Upper lobe of right lung (tissue), 1 donor: ENCODE measurements at regions not wholly inside any gene's neighbourhood (a gene's known extent, or its start where the extent isn't known, plus 50 kb on each side); places are given as distances from the start of the nearest gene placed in this dataset.
A peak's percentile ranks its signal among the peaks of the same experiment; 100 is the strongest.

Experiments used
- ATAC-seq: fragments of 200-7000 bp; cut with Tn5 transposase; one replicate; pipeline ENCODE4 v1.9.1; 2020; ENCODE audit warnings: mild to moderate bottlenecking, moderate library complexity
- DNase-seq: peaks from one replicate; pipeline ENCODE4 v3.0.0-alpha.2; 2020
- H3K27ac ChIP-seq: fragments of 200-600 bp; one replicate; pipeline ENCODE4 v1.8.0; 2022
- H3K27me3 ChIP-seq: fragments of 200-600 bp; one replicate; pipeline ENCODE4 v1.8.0; 2022; ENCODE audit warnings: mild to moderate bottlenecking
- H3K36me3 ChIP-seq: fragments of 200-600 bp; one replicate; pipeline ENCODE4 v1.8.0; 2022
- H3K4me1 ChIP-seq: fragments of 200-600 bp; one replicate; pipeline ENCODE4 v1.8.0; 2022
- H3K4me3 ChIP-seq: fragments of 200-600 bp; one replicate; pipeline ENCODE4 v1.8.0; 2022; ENCODE audit warnings: mild to moderate bottlenecking
- H3K9me3 ChIP-seq: fragments of 200-600 bp; one replicate; pipeline ENCODE4 v1.8.0; 2022
- CTCF ChIP-seq: fragments of 200-600 bp; IDR thresholded peaks from one replicate; pipeline ENCODE4 v1.8.0; 2022; ENCODE audit warnings: antibody characterized with exemption
- intact Hi-C: fragments of 100-400 bp; cut with DNase I; formaldehyde crosslinking; loops from one replicate; pipeline ENCODE4 v1.11.0; 2022
- donor health status: DM: no; HTN: yes; CAD: no; lungs with severe emphysema.

GRCh38 chr17:71232801-71233559 lies 887.8 kb upstream of the SOX9 start:
- Histone ChIP-seq H3K27ac (no peak overlapping the region), H3K27me3 (no peaks in the 10 kb centered on the region), H3K4me3 (no peak overlapping the region), H3K9me3 (no peaks in the 10 kb centered on the region), H3K4me1 (no peaks in the 10 kb centered on the region), H3K36me3 (no peaks in the 10 kb centered on the region)
- DNase-seq (no peak), ATAC-seq (no peak)
- TF ChIP-seq CTCF, result no peak
- intact Hi-C loops, result no loop called here

GRCh38 chr17:71234349-71234748 lies 886.5 kb upstream of the SOX9 start:
- H3K27me3 ChIP-seq, result no peaks in the 10 kb centered on the region
- TF ChIP-seq CTCF, result no peak
- DNase-seq (no peak), ATAC-seq (no peak)
- intact Hi-C loops, result no loop called here
- H3K4me3 ChIP-seq, result no peak overlapping the region
- H3K36me3 ChIP-seq, result no peaks in the 10 kb centered on the region
- H3K4me1 ChIP-seq, result no peaks in the 10 kb centered on the region
- no peaks in the 10 kb centered on the region for H3K9me3 ChIP-seq
- no peak overlapping the region for H3K27ac ChIP-seq

- no peak for DNase-seq
- Histone ChIP-seq H3K9me3 (no peaks in the 10 kb centered on the region), H3K27ac (no peak overlapping the region), H3K4me1 (no peaks in the 10 kb centered on the region), H3K27me3 (no peaks in the 10 kb centered on the region), H3K4me3 (no peak overlapping the region), H3K36me3 (no peaks in the 10 kb centered on the region)
- intact Hi-C loops, result no loop called here
- TF ChIP-seq CTCF, result peak; percentile 16
- no peak for ATAC-seq
Observed at GRCh38 chr17:71237903-71238538, 882.8 kb upstream of the SOX9 start.

GRCh38 chr17:71247441-71248015 lies 873.3 kb upstream of the SOX9 start:
- H3K4me1 ChIP-seq, result no peaks in the 10 kb centered on the region
- no peaks in the 10 kb centered on the region for H3K9me3 ChIP-seq
- no peaks in the 10 kb centered on the region for H3K27me3 ChIP-seq
- intact Hi-C loops, result no loop called here
- no peaks in the 10 kb centered on the region for H3K36me3 ChIP-seq
- DNase-seq, result no peak
- ATAC-seq, result no peak
- TF ChIP-seq CTCF, result no peak
- no peak overlapping the region for H3K27ac ChIP-seq
- H3K4me3 ChIP-seq, result no peak overlapping the region

GRCh38 chr17:71251276-71251675 lies 869.5 kb upstream of the SOX9 start:
- intact Hi-C loops, result no loop called here
- Histone ChIP-seq H3K4me3 (no peak overlapping the region), H3K36me3 (no peaks in the 10 kb centered on the region), H3K9me3 (no peaks in the 10 kb centered on the region), H3K27ac (no peak overlapping the region), H3K4me1 (no peaks in the 10 kb centered on the region), H3K27me3 (no peaks in the 10 kb centered on the region)
- TF ChIP-seq CTCF, result no peak
- DNase-seq, result no peak
- no peak for ATAC-seq
